ENCODE measurements at regions not wholly inside any gene's neighbourhood (a gene's known extent, or its start where the extent isn't known, plus 50 kb on each side); places are given as distances from the start of the nearest gene placed in this dataset.
"Not testable (repeated sequence)": the region's sequence is repeated elsewhere in the genome, so short reads cannot be mapped to it uniquely, and the experiment has no call there.

DNA sequence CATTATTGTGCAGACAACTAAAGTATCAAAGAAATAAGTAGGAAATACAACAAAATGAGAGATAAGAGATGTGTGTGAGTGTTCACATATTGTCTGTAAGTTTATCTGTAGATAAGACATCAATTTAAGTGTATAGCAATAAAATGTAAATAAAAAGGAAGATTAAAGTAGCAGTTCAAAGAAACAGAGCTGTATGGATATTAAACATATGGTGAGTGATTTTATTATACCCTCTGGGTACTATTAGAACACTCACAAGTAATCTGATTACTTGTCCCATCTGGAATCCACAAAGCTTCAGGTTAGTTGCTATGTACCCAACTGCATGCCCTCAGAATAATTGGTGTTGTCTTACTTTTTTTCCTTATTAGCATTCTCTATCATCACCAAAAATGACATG lies 747.9 kb upstream of the ADGRL3 start:
- TF ChIP-seq, protein P1, sequence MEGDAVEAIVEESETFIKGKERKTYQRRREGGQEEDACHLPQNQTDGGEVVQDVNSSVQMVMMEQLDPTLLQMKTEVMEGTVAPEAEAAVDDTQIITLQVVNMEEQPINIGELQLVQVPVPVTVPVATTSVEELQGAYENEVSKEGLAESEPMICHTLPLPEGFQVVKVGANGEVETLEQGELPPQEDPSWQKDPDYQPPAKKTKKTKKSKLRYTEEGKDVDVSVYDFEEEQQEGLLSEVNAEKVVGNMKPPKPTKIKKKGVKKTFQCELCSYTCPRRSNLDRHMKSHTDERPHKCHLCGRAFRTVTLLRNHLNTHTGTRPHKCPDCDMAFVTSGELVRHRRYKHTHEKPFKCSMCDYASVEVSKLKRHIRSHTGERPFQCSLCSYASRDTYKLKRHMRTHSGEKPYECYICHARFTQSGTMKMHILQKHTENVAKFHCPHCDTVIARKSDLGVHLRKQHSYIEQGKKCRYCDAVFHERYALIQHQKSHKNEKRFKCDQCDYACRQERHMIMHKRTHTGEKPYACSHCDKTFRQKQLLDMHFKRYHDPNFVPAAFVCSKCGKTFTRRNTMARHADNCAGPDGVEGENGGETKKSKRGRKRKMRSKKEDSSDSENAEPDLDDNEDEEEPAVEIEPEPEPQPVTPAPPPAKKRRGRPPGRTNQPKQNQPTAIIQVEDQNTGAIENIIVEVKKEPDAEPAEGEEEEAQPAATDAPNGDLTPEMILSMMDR (IDR thresholded peaks at IDR 0.05; ENCODE audit: insufficient read depth, low read length, poor library complexity, severe bottlenecking) = no peak
- H3K36me3 ChIP-seq (ENCODE audit: control insufficient read depth, insufficient read depth, low read length) = no peaks in the 10 kb centered on the region
- DNase-seq (ENCODE audit: low read depth) = no peak
- H3K27me3 ChIP-seq (ENCODE audit: control insufficient read depth, insufficient read depth, low read length) = no peaks in the 10 kb centered on the region
- H3K4me3 ChIP-seq (ENCODE audit: low read depth, low read length) = no peak overlapping the region

GRCh38 chr4:60455380-60455779 lies 744.7 kb upstream of the ADGRL3 start:
- no peaks in the 10 kb centered on the region for H3K36me3 ChIP-seq (ENCODE audit: control insufficient read depth, insufficient read depth, low read length)
- TF ChIP-seq, protein P1 (IDR thresholded peaks at IDR 0.05; ENCODE audit: insufficient read depth, low read length, poor library complexity, severe bottlenecking) = no peak
- H3K4me3 ChIP-seq (ENCODE audit: low read depth, low read length) = no peak overlapping the region
- H3K27me3 ChIP-seq (ENCODE audit: control insufficient read depth, insufficient read depth, low read length) = no peaks in the 10 kb centered on the region
- DNase-seq (ENCODE audit: low read depth) = no peak

DNA sequence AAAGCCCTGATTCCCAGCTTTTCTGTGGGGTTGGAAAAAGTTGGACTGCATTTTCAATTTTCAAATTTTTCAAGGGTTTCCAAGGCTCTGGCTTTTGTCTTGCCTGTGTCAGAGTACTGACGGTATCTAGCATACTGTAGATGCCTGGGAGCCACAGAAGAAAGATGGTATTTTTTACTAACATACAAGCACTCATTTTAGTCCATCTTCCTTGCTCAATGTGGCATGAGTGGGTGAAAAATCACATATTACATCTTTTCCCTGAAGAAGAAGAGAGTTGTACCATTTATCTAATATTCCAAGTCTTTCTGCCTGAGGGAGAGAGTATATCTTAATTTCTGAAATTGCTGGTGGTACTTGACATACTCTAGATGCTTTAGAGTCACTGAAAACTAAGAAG lies 738.6 kb upstream of the ADGRL3 start:
- TF ChIP-seq, protein P1 (IDR thresholded peaks at IDR 0.05; ENCODE audit: insufficient read depth, low read length, poor library complexity, severe bottlenecking) = no peak

GRCh38 chr4:60463857-60464502 lies 736.1 kb upstream of the ADGRL3 start:
- H3K27me3 ChIP-seq (ENCODE audit: control insufficient read depth, insufficient read depth, low read length) = no peaks in the 10 kb centered on the region
- no peak for DNase-seq (ENCODE audit: low read depth)

More for the DNA sequence above, 738.6 kb upstream of the ADGRL3 start:
- no peak for DNase-seq (ENCODE audit: low read depth)
- Histone ChIP-seq H3K4me3 (ENCODE audit: low read depth, low read length) (no peak overlapping the region), H3K36me3 (ENCODE audit: control insufficient read depth, insufficient read depth, low read length) (no peaks in the 10 kb centered on the region), H3K27me3 (ENCODE audit: control insufficient read depth, insufficient read depth, low read length) (no peaks in the 10 kb centered on the region)

DNA sequence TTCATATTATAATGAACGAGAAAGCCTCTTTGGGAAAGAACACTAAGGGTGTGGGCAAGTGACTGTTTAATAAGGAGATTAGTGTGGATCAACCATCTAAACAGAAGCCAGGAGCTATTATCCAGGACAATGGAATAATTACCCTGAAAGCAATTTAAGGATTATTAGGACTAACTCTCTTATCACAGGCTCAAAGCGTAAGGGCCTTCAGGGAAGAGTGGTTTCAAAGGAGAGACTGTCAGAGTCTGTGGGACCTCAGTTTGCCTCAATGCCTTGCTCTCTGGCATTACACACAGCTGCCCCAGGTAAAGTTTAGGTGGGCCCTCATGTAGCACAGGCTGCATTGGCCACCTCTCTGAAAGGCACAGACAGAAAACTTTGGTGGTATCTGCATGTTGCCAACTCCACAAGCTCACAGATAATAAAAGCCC lies 717.2 kb upstream of the ADGRL3 start:
- TF ChIP-seq, protein P1 (IDR thresholded peaks at IDR 0.05; ENCODE audit: insufficient read depth, low read length, poor library complexity, severe bottlenecking) = no peak
- Histone ChIP-seq H3K4me3 (ENCODE audit: low read depth, low read length) (no peak overlapping the region), H3K27me3 (ENCODE audit: control insufficient read depth, insufficient read depth, low read length) (no peaks in the 10 kb centered on the region), H3K36me3 (ENCODE audit: control insufficient read depth, insufficient read depth, low read length) (no peaks in the 10 kb centered on the region)
- no peak for DNase-seq (ENCODE audit: low read depth)

More at GRCh38 chr4:60463857-60464502, 736.1 kb upstream of the ADGRL3 start:
- Histone ChIP-seq H3K4me3 (ENCODE audit: low read depth, low read length) (no peak overlapping the region), H3K36me3 (ENCODE audit: control insufficient read depth, insufficient read depth, low read length) (no peaks in the 10 kb centered on the region)
- TF ChIP-seq, protein P1 (IDR thresholded peaks at IDR 0.05; ENCODE audit: insufficient read depth, low read length, poor library complexity, severe bottlenecking) = peak; percentile 58

- Histone ChIP-seq H3K4me3 (ENCODE audit: low read depth, low read length) (no peak overlapping the region), H3K36me3 (ENCODE audit: control insufficient read depth, insufficient read depth, low read length) (no peaks in the 10 kb centered on the region), H3K27me3 (ENCODE audit: control insufficient read depth, insufficient read depth, low read length) (no peaks in the 10 kb centered on the region)
- TF ChIP-seq, protein P1 (IDR thresholded peaks at IDR 0.05; ENCODE audit: insufficient read depth, low read length, poor library complexity, severe bottlenecking) = no peak
- DNase-seq (ENCODE audit: low read depth) = no peak
These were observed 714.9 kb upstream of the ADGRL3 start for GRCh38 chr4:60485276-60485675.

GRCh38 chr4:60487118-60487761 lies 712.9 kb upstream of the ADGRL3 start:
- not testable (repeated sequence) for DNase-seq (ENCODE audit: low read depth); H3K36me3 ChIP-seq (ENCODE audit: control insufficient read depth, insufficient read depth, low read length); H3K27me3 ChIP-seq (ENCODE audit: control insufficient read depth, insufficient read depth, low read length); H3K4me3 ChIP-seq (ENCODE audit: low read depth, low read length)

All from kidney epithelial cell (primary cell).